ENCODE measurements at regions not wholly inside any gene's neighbourhood (a gene's known extent, or its start where the extent isn't known, plus 50 kb on each side); places are given as distances from the start of the nearest gene placed in this dataset.

- TF ChIP-seq ZFP90 (CRISPR knock-in tag; IDR thresholded peaks at IDR 0.05; ENCODE audit: borderline replicate concordance) (no peak), HNF1A (IDR thresholded peaks at IDR 0.05; ENCODE audit: low read depth) (no peak), HNF1A (CRISPR knock-in tag; IDR thresholded peaks at IDR 0.05; ENCODE audit: borderline replicate concordance) (no peak), SMAD9 (CRISPR knock-in tag; IDR thresholded peaks at IDR 0.05) (no peak), ZNF615 (CRISPR knock-in tag; IDR thresholded peaks at IDR 0.05; ENCODE audit: borderline replicate concordance) (no peak), ZNF180 (CRISPR knock-in tag; IDR thresholded peaks at IDR 0.05; ENCODE audit: borderline replicate concordance, low read depth) (no peak), ZNF597 (CRISPR knock-in tag; IDR thresholded peaks at IDR 0.05) (no peak), KDM5B (CRISPR knock-in tag; IDR thresholded peaks at IDR 0.05; ENCODE audit: borderline replicate concordance) (no peak), MTF1 (CRISPR knock-in tag; IDR thresholded peaks at IDR 0.05) (no peak), ZHX2 (IDR thresholded peaks at IDR 0.05; ENCODE audit: low read depth) (no peak), ZHX2 (CRISPR knock-in tag; IDR thresholded peaks at IDR 0.05; ENCODE audit: borderline replicate concordance) (no peak), DNMT3B (CRISPR knock-in tag; conservative IDR thresholded peaks at IDR 0.05) (no peak), ZNF460 (CRISPR knock-in tag; IDR thresholded peaks at IDR 0.05; ENCODE audit: borderline replicate concordance) (no peak), SIX1 (CRISPR knock-in tag; IDR thresholded peaks at IDR 0.05; ENCODE audit: borderline replicate concordance) (no peak), PHB2 (IDR thresholded peaks at IDR 0.05; ENCODE audit: partially characterized antibody) (no peak), ZNF136 (CRISPR knock-in tag; IDR thresholded peaks at IDR 0.05; ENCODE audit: low read depth) (no peak)
- DNase-seq (ENCODE audit: low spot score) (no peak), FAIRE-seq (no peak), ATAC-seq (no peak)
- H3K4me2 ChIP-seq (ENCODE audit: low read depth, low read length) = no peak overlapping the region
- no peaks in the 10 kb centered on the region for H3K79me2 ChIP-seq (ENCODE audit: insufficient read depth, low read length)
- no peak overlapping the region for H3K9ac ChIP-seq (ENCODE audit: insufficient read depth, low read depth, low read length)
- no peak overlapping the region for H3K4me3 ChIP-seq (replicated peaks in 1 of 3; ENCODE audit: insufficient read depth in 1 of 3, low read depth in 2 of 3, low read length in 3 of 3)
- in situ Hi-C loops (cut with HindIII; ENCODE audit: extremely low pct_ligation_motif_present, low pct_unique_long_range_greater_than_20kb) (no loop called here), intact Hi-C loops (cut with micrococcal nuclease; ENCODE audit: unreplicated experiment) (no loop called here)
- BruUV-seq (replicated peaks) = no TSS peak
- POLR2A ChIA-PET = no interaction called here
- WGBS (ENCODE audit: low lambda C conversion rate) = 44% methylated on average over 9 of the region's 10 CpGs
- H3K27me3 ChIP-seq (ENCODE audit: control insufficient read depth in 1 of 2, insufficient read depth in 2 of 2, low read length in 2 of 2) = peaks cover 0 to 4% of the 10 kb centered on the region in 2 experiments; a peak in 1 of 5 replicates
- H3K27ac ChIP-seq (ENCODE audit: extremely low read length, insufficient read depth, low read length) = no peak overlapping the region
- H3K4me1 ChIP-seq (ENCODE audit: insufficient read depth, low read length) = no peaks in the 10 kb centered on the region
- H3K9me3 ChIP-seq (ENCODE audit: low read length) = no peaks in the 10 kb centered on the region; the same call in 1 of the 2 replicates
- CTCF ChIA-PET (ENCODE audit: low intra/inter-chr PET ratio, low total read pairs) = no interaction called here
- no peak overlapping the region for H2AFZ ChIP-seq (ENCODE audit: low read length)
- no peaks in the 10 kb centered on the region for H3K36me3 ChIP-seq (replicated peaks in 1 of 2; ENCODE audit: control insufficient read depth in 1 of 2, insufficient read depth in 2 of 2, low read length in 2 of 2)
- no peaks in the 10 kb centered on the region for H4K20me1 ChIP-seq (ENCODE audit: insufficient read depth, low read length)
Measured at GRCh38 chr11:116148056-116148455, 624.7 kb downstream of the BUD13 start.

Data from HepG2 (cell line).